ENCODE measurements at regions not wholly inside any gene's neighbourhood (a gene's known extent, or its start where the extent isn't known, plus 50 kb on each side); places are given as distances from the start of the nearest gene placed in this dataset.

- DNase-seq = no peak
These were observed 74.2 kb upstream of the C14orf180 start for GRCh38 chr14:104505085-104506074.

- no peak for DNase-seq
These were observed 72.9 kb upstream of the C14orf180 start for GRCh38 chr14:104506461-104507253.

GRCh38 chr14:104507443-104507842 lies 72.1 kb upstream of the C14orf180 start:
- no peak for DNase-seq

- no peak for DNase-seq
These were observed 69.9 kb upstream of the C14orf180 start for GRCh38 chr14:104509673-104510072.

GRCh38 chr14:104510216-104510615 lies 69.3 kb upstream of the C14orf180 start:
- DNase-seq = no peak

- peak; percentile 18 for DNase-seq
These were observed 68.6 kb upstream of the C14orf180 start for GRCh38 chr14:104510794-104511611.

GRCh38 chr14:104512061-104512460 lies 67.5 kb upstream of the C14orf180 start:
- no peak for DNase-seq

GRCh38 chr14:104512771-104513640 lies 66.6 kb upstream of the C14orf180 start:
- no peak for DNase-seq

GRCh38 chr14:104513641-104514046 lies 65.9 kb upstream of the C14orf180 start:
- DNase-seq = no peak

- no peak for DNase-seq
These were observed 65.3 kb upstream of the C14orf180 start for GRCh38 chr14:104514156-104514848.

- no peak for DNase-seq
These were observed 64.3 kb upstream of the C14orf180 start for GRCh38 chr14:104515059-104515810.

- no peak for DNase-seq
These were observed 63.5 kb upstream of the C14orf180 start for GRCh38 chr14:104515811-104516780.

- no peak for DNase-seq
These were observed 62.7 kb upstream of the C14orf180 start for GRCh38 chr14:104516906-104517305.

GRCh38 chr14:104517426-104517825 lies 62.1 kb upstream of the C14orf180 start:
- no peak for DNase-seq

GRCh38 chr14:104517867-104518266 lies 61.7 kb upstream of the C14orf180 start:
- no peak for DNase-seq

- DNase-seq = no peak
These were observed 60.8 kb upstream of the C14orf180 start for GRCh38 chr14:104518659-104519350.

- DNase-seq = no peak
These were observed 59.8 kb upstream of the C14orf180 start for GRCh38 chr14:104519721-104520120.

- no peak for DNase-seq
These were observed 58.7 kb upstream of the C14orf180 start for GRCh38 chr14:104520620-104521410.

All from NCI-H2171 treated with DMSO at 0.1 percent for 48 hours (cell line).